ENCODE measurements at regions not wholly inside any gene's neighbourhood (a gene's known extent, or its start where the extent isn't known, plus 50 kb on each side); places are given as distances from the start of the nearest gene placed in this dataset.

- no peak overlapping the region for H3K4me3 ChIP-seq
- H3K36me3 ChIP-seq (ENCODE audit: low read depth, missing control alignments) = no peaks in the 10 kb centered on the region
- DNase-seq = no peak
- H3K4me1 ChIP-seq = peaks cover 17% of the 10 kb centered on the region
- H3K9me3 ChIP-seq = no peaks in the 10 kb centered on the region
- no peak for TF ChIP-seq POLR2A (IDR thresholded peaks at IDR 0.05)
- TF ChIP-seq CTCF (IDR thresholded peaks at IDR 0.05) = peak in 1 of 3 experiments; percentile 6
- 76 to 78% methylated on average over 3 of the region's 3 CpGs for whole genome bisulfite sequencing, 2 donors
- intact Hi-C loops (cut with DNase I; ENCODE audit: low total_unique reads) = loop anchor here (10.0 kb wide), 1 partner anchor 209 kb away; no protein-coding TSS in a partner anchor
- H3K27ac ChIP-seq = no peak overlapping the region
- H3K27me3 ChIP-seq = no peaks in the 10 kb centered on the region
Measured at GRCh38 chr6:12603673-12604049, 112.9 kb upstream of the PHACTR1 start.

GRCh38 chr6:12605888-12606345, 110.7 kb upstream of the PHACTR1 start:
- Histone ChIP-seq H3K27ac (peak overlapping the region in 1 of 2 donors; percentile 43), H3K36me3 (ENCODE audit: low read depth, missing control alignments) (no peaks in the 10 kb centered on the region), H3K9me3 (no peaks in the 10 kb centered on the region), H3K27me3 (no peaks in the 10 kb centered on the region), H3K4me1 (peaks cover 23% of the 10 kb centered on the region), H3K4me3 (no peak overlapping the region)
- TF ChIP-seq CTCF (IDR thresholded peaks at IDR 0.05) = peak; percentile 21 to 58 (median 45)
- no peak for TF ChIP-seq POLR2A (IDR thresholded peaks at IDR 0.05)
- intact Hi-C loops (cut with DNase I; ENCODE audit: low total_unique reads) = loop anchor here (10.0 kb wide), 1 partner anchor 211 kb away; no protein-coding TSS in a partner anchor
- peak; percentile 67 for DNase-seq
- 66 to 75% methylated on average over 7 of the region's 7 CpGs for WGBS, 2 donors

GRCh38 chr6:12606616-12607015, 110.0 kb upstream of the PHACTR1 start:
- Histone ChIP-seq H3K27me3 (no peaks in the 10 kb centered on the region), H3K36me3 (ENCODE audit: low read depth, missing control alignments) (no peaks in the 10 kb centered on the region), H3K4me3 (no peak overlapping the region), H3K4me1 (peaks cover 23% of the 10 kb centered on the region), H3K27ac (peak overlapping the region; percentile 42 to 43), H3K9me3 (no peaks in the 10 kb centered on the region)
- TF ChIP-seq POLR2A (IDR thresholded peaks at IDR 0.05) (no peak), CTCF (IDR thresholded peaks at IDR 0.05) (no peak)
- WGBS, 2 donors = 65% methylated on average over 6 of the region's 6 CpGs
- DNase-seq = no peak
- intact Hi-C loops (cut with DNase I; ENCODE audit: low total_unique reads) = loop anchor here (10.0 kb wide), 1 partner anchor 212 kb away; no protein-coding TSS in a partner anchor

DNA sequence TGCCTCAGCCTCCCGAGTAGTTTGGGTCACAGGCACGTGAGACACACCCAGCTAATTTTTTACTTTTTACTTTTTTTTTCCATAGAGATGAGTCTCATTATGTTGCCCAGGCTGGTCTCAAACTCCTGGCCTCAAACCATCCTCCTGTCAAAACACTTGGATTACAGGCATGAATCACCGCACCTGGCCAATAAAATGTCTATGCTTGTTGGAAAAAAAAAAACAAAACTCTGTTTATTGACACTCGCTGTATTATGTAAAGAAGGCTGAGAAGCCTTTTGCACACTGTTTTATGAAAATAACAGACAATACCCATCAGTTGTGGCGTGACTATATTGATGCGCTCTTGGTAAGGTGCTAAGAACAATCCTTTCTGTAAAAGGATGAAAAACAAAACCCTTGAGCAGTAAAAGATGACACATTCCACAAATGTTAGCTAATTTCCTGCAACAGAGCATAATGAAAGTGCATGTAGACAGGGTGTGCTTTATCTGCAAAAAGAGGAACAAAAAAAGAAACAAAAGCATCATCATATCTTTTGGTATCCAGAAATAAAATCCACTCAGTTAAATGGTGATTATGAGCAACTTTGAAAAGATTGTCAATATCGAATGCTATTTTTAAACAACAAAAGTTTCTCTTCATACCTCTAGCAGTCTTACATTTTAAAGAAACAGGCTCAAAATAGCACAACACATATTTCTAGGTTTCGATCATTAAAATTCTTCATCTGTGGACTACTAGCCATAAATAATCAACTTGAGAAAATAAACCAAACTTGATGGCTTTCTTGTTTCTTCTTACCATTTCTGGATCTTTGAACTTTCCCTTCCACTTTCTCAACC, 108.3 kb upstream of the PHACTR1 start:
- Histone ChIP-seq H3K36me3 (ENCODE audit: low read depth, missing control alignments) (no peaks in the 10 kb centered on the region), H3K27ac (peak overlapping the region; percentile 67 to 75), H3K4me1 (peaks cover 20% of the 10 kb centered on the region), H3K9me3 (no peaks in the 10 kb centered on the region), H3K4me3 (no peak overlapping the region), H3K27me3 (no peaks in the 10 kb centered on the region)
- no peak for DNase-seq
- TF ChIP-seq POLR2A (IDR thresholded peaks at IDR 0.05) (no peak), CTCF (IDR thresholded peaks at IDR 0.05) (no peak)
- intact Hi-C loops (cut with DNase I; ENCODE audit: low total_unique reads) = loop anchor here (10.0 kb wide), 1 partner anchor 213 kb away; no protein-coding TSS in a partner anchor
- 52 to 55% methylated on average over 8 of the region's 8 CpGs for WGBS, 2 donors

Data from testis (tissue), 2 donors.